OCI-LY3 (cell line): ENCODE measurements at regions not wholly inside any gene's neighbourhood (a gene's known extent, or its start where the extent isn't known, plus 50 kb on each side); places are given as distances from the start of the nearest gene placed in this dataset.

Experiments used
- CTCF ChIP-seq: fragments of 200-600, 300-600 bp; sonication (generic); IDR thresholded peaks from 2 replicates; pipeline ENCODE4 v1.5.1; 2014; ENCODE audit warnings: antibody characterized with exemption, low read length, low read depth
- EZH2phosphoT487 ChIP-seq: fragments of 200-600 bp; shearing (Covaris generic); IDR thresholded peaks from 2 replicates; pipeline ENCODE4 v1.6.1; 2018; ENCODE audit warnings: antibody characterized with exemption, mixed run types, low read depth

- TF ChIP-seq CTCF (no peak), EZH2phosphoT487 (no peak)
Observed at GRCh38 chr9:80501635-80502034, 929.9 kb downstream of the TLE4 start.
